Skin epidermis (tissue), 12 donors: ENCODE measurements at regions not wholly inside any gene's neighbourhood (a gene's known extent, or its start where the extent isn't known, plus 50 kb on each side); places are given as distances from the start of the nearest gene placed in this dataset.
"Not testable (repeated sequence)": the region's sequence is repeated elsewhere in the genome, so short reads cannot be mapped to it uniquely, and the experiment has no call there.

Experiments used
- H3K27ac ChIP-seq, 21 experiments: fragments of 200-600 bp; sonication (generic) in 11 of 21; one replicate each; pipeline ENCODE4 v1.5.0; 2020; ENCODE audit warnings: mild to moderate bottlenecking in 3 of 21, inconsistent platforms in 2 of 21, moderate library complexity in 2 of 21
- H3K4me3 ChIP-seq, 7 experiments: fragments of 200-600 bp; sonication (generic) in 2 of 7; one replicate each; pipeline ENCODE4 v1.5.0; 2020; ENCODE audit warnings: inconsistent platforms in 2 of 7, mild to moderate bottlenecking in 2 of 7, moderate library complexity in 1 of 7

GRCh38 chr9:64370344-64370743, 914.7 kb downstream of the FOXD4L5 start:
- not testable (repeated sequence) for H3K4me3 ChIP-seq, H3K27ac ChIP-seq

GRCh38 chr9:64369644-64370043, 915.4 kb downstream of the FOXD4L5 start:
- not testable (repeated sequence) for H3K4me3 ChIP-seq

GRCh38 chr9:64369114-64369513, 915.9 kb downstream of the FOXD4L5 start:
- H3K4me3 ChIP-seq, H3K27ac ChIP-seq: not testable (repeated sequence)

More at GRCh38 chr9:64369644-64370043, 915.4 kb downstream of the FOXD4L5 start:
- H3K27ac ChIP-seq: not testable (repeated sequence)

GRCh38 chr9:64368644-64368942, 916.4 kb downstream of the FOXD4L5 start:
- peak overlapping the region in 1 of 7 experiments; percentile 9 for H3K4me3 ChIP-seq
- not testable (repeated sequence) for H3K27ac ChIP-seq

- H3K4me3 ChIP-seq: peak overlapping the region in 1 of 7 experiments; percentile 9
- not testable (repeated sequence) for H3K27ac ChIP-seq
Observed at GRCh38 chr9:64367826-64368643, 917.0 kb downstream of the FOXD4L5 start.
